ENCODE measurements at regions not wholly inside any gene's neighbourhood (a gene's known extent, or its start where the extent isn't known, plus 50 kb on each side); places are given as distances from the start of the nearest gene placed in this dataset.
A peak's percentile ranks its signal among the peaks of the same experiment; 100 is the strongest.

DNA sequence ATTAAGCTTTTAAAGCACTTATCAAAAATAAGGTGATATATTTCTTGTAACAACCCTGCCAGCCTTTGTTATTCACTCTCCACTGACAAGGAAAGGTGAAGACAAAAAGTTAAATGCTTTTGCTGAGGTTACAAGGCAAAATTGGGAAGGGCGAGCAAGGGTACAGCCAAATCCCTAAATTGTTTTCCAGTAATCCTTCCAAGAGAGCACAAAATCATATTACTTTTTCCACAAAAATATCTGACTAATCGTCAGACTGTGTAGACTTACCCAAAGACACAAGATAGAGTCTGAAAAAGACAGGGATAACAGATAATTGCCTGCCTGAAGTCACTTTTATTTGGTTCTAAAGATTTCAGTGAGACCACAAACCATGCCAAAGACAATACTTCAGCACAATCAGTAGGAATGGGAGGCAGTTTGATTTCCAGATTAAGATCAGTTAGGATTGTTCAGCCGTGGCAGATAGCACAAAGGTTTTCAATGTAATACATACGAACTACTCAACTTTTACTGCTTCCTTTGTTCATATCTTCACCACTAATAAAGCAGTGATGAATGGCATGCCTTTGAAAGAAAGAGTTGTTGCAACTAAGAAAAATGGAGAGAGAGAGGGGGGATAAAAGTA is 383.8 kb upstream of the TUSC1 start:
- DNase-seq (ENCODE audit: low read depth, low spot score), result no peak

DNA sequence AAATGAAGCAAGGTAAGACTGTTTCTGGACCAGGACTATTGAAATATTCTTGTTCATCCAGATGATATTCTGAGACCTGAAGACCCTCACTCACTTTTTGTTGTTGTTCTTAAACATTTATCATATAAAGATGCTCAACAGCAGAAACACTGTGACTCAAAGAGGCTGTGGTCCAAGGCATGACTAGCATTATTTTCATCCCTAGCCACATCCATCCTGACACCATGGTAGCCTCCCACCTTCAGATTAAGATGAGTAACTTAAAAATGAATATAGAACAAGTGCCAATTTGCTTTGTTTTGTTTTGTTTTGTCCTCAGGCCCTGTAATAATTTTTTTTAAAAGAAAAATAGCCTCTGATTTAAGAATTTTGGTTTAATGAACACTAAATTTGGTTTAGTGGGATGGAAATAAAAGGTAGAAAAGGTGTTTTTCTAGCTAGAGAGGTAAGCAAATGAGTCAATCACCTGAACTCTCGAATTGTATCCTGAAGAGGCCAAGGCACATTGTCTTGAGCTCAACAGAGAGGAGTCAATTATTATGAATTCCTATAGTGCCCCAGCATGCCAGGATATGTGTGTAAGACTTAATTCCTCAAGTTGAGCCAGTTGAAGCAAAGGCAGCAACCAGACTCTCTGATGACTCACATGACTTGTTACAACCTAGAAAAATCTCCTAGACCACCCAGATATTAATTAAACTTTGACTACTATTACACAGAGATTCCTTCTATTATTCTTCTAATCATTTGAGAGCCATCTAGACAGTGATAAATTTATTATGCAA is 380.1 kb upstream of the TUSC1 start:
- no peak for DNase-seq (ENCODE audit: low read depth, low spot score)

DNA sequence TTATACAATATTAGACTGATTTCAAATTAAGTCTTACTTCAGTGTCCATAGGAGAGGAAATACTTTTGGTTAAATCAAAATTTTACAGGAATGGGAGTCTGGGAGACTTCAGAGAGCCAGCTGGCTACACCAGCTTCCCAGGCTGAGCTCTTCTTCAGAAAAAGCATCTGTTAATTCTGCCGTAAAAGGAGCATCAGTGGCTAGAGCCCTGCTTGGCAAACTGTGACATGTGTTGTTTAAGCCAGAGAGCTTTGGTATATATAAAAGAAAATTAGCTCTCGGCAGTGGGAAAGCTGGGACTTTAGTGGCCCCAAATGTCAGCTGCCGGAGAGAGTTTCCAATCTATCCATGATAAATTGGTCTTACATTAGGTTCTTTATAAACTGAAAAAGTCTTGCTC is 378.8 kb upstream of the TUSC1 start:
- DNase-seq (ENCODE audit: low read depth, low spot score), result no peak

DNA sequence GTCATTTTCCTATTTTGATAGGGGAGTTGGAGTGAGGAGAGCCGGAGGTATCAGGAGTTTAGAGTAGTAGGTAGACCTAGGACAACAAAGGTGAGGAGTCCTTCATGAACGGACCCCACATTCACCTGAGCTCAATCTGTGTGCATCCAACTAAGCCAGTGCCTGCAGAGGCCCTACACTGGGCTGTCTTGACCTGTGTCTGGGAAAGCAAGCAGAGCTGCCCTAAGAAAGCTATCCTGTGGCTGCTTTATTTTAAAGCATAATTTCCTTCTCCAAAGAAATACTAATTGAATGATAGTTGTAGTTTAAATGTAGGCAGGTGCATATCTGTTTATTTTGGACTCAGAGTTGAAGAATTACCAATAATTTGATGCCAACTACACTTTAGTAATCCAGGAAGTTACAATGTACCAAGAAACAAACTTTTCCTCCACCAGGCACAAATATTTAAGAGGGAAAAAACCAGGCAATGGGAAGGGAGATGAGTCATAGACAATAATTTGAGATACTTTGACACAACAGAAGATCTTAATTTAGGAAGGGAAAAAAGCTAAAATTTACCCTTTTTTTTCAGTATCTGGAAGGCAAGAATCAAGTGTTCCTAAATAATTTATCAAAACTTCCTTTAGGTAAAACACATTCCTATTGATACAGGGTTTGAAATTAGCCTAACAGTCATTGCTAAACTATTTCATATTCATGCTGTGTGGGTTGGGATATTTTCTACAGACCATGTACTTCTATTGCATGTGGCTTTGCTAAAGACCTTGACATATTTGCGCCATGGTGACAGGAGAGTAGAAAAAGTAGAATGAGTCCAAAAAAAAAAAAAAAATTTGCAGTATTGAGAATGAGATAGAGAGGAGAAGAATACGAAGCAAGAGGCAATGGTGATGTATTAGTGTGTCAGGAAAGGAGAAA is 376.6 kb upstream of the TUSC1 start:
- no peak for DNase-seq (ENCODE audit: low read depth, low spot score)

DNA sequence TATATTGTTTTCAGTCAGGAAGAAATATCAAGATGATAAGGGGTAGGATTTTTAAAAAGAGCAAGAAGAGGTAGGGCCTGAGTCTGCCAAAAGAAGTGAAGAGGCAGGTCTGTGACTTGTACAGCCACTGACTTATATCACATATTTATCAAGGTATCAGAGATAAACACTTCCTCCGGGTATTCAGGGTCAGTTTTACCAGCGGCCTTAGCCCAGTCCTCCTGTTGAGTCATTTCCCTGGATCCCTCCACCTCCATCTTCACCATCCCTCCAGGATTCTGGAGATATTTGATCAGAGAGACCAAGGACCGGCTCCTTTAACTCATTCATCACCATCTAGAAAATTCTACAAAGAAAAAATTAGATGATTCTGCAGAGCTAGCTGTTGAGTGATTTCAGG is 375.7 kb upstream of the TUSC1 start:
- no peak for DNase-seq (ENCODE audit: low read depth, low spot score)

DNA sequence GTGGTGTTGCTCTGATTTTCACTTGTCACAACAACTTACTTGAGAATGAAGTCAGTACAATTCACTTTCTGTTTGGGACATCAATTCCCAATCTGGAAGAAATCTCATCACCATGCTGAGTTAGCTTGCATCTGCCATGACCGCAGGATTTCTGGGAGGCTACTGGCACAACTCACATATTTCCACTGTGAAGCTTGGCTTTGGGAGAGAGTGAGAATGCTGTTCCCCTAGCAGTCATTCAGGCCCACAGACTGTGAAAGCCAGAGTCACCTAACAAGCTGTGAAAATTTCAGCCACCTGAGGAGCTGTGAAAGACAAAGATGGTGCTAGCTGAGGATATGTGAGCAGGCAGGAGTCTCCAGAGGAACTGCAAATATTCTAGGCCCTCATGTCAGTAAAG is 365.2 kb upstream of the TUSC1 start:
- no peak for DNase-seq (ENCODE audit: low read depth, low spot score)

DNA sequence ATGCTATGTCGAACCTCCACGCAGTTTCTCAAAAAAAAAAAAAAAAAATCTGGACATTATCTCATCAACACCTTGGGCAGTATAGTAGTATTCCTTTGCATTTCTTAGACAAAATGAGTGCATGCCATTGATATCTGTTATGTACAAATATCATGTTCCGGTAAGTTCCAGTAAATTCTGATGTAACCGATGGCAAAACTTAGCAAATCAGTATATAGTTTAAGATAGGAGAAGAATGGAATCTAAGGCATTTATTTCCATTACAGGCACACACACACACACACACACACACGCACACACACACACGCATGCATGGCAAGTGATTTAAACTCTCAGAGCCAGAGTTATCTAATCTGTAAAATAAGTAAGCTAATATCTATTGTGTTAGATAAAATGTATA is 356.5 kb upstream of the TUSC1 start:
- DNase-seq (ENCODE audit: low read depth, low spot score), result no peak

DNA sequence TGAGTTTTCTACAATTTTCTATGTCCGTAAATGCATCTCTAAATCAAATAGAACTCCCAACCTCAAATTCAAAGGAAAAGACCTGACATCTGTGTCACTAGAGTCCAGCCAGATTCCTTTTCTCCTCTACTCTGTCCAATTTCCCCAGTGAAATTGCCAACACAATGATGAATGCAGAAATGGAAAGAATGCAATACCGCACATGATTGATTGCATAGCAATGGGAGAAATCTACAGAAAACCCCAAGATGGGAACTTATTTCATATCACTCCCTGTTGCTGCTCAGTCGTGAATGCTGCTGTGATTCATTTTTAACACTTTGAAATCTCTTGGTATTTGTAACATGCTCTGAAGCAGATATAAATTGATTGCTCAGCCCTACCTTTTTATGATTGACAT is 355.1 kb upstream of the TUSC1 start:
- no peak for DNase-seq (ENCODE audit: low read depth, low spot score)

DNA sequence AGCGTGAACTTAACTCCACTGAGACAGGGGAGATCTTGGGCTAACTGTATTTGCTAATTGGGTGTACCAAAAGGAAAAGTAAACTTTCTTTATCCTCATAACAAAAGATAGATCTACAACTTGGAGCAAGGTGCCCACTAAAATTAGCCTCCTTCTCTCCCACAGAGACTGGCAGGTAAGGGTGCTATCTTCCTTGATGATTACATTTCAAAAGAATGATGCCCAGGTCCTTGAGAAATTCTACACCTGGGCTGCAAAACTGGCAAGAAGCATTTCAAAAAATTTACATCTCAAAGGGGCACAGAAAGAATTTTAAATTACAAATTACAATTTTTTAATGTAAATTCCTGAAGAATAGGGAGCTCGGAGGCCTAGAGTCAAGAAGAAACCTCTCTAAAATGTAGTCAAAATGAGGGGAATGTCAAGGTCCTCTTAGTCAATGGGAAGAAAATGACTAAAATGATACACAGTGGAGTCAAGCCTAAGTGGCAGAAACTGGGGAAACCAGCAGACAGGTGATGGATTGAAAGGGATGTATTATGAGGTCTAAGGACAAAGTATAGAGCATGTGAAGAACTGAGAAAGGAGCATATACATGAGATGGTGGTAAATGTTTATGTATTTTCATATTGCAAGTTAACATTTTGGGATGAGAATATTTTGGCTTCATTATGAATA is 348.3 kb upstream of the TUSC1 start:
- no peak for DNase-seq (ENCODE audit: low read depth, low spot score)

DNA sequence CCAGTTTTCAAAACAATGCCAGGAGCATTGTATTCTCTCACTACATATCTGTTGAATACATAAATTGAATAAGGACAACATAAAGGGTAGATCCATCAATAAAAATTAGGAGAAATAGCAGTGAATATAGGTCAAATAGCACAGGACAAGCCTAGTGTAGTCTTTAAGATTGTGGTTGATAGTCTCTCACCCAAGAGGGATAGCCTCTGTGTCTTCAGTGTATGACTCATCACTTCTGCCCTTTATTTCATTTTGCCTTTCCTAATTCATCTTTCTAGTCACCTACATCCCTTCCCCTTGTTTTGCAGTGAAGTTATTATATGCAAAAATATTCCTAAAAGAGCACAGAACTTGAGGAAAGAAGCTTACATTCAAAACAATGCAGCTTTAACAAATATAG is 335.0 kb upstream of the TUSC1 start:
- DNase-seq (ENCODE audit: low read depth, low spot score), result no peak

DNA sequence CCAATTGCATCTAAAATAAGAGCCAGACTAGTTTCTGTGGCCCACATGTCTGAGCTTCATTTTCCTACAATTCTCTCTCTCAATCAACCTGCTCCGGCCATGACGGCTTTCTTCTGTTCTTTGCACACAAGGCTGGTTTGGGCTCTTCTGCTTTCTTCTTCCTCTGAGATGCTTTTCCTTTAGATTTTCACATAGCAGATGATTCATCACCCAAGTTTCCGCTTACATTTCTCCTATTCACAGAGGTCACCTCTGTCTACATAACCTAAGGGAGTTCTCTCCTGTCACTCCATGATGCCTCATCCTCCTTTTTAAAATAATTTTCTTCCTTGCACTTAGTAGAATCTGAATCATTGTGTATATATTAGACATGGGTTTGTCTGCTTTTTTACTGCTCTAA is 334.6 kb upstream of the TUSC1 start:
- DNase-seq (ENCODE audit: low read depth, low spot score), result no peak

DNA sequence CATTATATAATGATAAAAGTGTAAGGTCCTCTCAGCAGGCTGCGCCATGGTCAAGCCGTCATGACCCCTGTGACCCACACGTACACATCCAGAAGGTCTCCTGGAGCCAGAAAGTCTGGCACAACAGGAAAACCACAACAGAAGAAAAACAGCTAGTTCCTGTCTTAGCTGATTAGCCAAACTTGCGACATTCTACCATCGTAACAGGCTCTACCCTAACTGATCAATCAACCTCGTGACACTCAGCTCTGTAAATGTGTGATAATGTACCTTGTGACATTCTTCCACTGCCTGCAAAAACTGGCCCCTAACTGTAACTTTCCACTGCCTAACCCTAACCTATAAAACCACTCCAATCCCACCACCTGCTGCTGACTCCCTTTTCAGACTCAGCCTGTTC is 316.4 kb upstream of the TUSC1 start:
- DNase-seq (ENCODE audit: low read depth, low spot score), result no peak

DNA sequence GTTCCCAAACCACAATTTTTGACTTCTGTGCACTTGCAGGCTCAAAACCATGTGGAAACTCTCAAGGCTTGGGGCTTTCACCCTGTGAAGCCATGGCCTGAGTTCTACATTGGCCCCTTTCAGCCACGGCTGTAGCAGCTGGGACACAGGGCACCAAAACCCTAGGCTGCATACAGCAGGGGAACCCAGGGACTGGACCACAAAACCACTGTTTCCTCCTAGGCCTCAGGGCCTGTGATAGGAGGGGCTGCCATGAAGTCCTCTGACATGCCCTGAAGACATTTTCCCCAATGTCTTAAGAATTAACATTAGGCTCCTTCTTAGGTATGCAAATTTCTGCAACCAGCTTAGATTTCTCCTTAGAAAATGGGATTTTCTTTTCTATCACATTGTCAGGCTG is 312.1 kb upstream of the TUSC1 start:
- no peak for DNase-seq (ENCODE audit: low read depth, low spot score)

DNA sequence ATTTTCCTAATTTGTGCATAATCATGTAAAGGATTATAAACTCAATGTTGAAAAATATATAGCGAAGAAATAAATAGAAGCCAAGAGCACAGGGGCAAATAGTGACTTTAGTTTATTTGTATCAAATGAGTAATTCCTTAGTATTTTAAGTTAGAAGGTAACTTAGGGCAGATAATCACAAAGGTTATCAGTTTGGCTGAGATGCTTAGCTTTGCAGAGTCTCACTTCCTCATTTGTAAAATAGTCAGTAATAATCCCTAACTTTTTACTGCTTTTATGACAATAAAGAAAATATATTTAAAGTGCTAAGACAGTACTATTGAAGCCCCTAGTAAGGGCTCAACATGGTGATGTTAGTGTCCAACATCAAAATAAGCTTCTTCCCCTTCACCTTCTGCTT is 297.4 kb upstream of the TUSC1 start:
- DNase-seq (ENCODE audit: low read depth, low spot score), result no peak

DNA sequence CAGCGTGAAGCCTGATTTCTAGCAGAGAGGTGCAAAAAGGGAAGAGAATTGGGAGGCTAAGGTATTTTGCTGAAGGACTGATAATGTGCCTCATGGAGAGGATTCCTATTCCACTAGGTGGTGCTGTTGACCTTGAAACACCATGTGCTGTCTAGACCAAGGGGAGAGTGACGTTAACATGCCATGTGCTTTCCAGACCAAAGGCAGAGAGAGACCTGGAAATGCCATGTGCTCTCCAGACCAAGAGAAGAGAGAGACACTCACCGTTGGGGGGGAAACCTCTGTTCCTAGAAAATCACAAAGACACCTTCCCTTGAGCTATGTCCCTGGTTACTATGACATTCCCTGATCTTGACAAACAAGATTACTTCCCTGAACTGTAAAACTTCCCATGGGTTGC is 286.0 kb upstream of the TUSC1 start:
- peak; percentile 54 for DNase-seq (ENCODE audit: low read depth, low spot score)

DNA sequence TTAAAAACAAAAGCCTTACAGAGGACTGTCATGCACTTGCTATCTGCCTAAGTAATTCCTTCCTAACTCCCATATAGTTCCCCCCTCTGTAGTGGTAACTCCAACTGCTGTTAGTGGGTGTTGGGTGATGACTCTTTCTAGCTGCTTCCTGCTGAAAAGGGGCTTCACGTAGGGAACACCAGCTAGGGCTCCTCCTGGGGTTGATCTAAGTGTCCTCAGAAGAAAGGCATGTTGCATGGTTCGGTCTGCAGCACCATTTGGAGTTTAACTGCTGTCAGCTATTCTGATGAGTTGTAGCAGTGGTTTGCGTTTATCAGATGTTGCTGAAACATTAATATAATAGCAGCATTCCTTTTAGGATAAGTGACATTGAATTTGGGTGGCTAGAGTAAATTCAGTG is 281.9 kb upstream of the TUSC1 start:
- DNase-seq (ENCODE audit: low read depth, low spot score), result no peak

DNA sequence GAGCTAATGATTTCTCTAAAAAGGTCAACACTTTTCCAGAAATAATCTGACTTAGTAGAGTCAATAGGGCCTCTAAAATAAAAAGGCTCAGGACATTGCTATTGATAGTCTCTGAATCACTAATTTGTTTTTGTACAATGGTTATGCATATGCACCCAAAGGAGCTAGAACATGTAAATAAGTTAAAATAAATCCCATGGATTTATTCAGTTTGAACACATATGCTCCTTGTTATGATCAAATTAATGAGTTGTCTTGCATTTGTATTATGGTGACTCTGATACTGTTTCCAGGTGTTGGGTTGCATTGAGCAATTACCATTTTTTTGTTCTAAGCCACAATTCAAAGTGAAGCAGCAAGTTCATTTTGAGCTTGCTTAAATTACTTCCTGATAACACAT is 276.0 kb upstream of the TUSC1 start:
- DNase-seq (ENCODE audit: low read depth, low spot score), result no peak

DNA sequence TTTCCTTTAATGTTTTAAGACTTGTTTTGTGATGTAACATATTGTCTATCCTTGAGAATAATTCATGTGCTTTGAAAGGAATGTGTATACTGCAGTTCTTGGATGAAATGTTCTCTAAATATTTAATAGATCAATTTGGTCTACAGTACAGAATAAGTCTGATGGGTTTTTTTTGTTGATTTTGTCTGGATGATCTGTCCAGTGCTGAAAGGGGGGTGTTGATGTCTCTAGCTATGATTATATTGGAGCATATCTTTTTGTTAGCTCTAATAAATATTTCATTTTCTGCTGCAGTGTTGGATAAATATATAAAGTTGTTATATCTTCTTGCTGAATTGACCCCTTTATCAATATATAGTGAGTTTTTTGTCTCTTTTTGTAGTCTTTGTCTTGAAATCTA is 269.9 kb upstream of the TUSC1 start:
- DNase-seq (ENCODE audit: low read depth, low spot score), result no peak

DNA sequence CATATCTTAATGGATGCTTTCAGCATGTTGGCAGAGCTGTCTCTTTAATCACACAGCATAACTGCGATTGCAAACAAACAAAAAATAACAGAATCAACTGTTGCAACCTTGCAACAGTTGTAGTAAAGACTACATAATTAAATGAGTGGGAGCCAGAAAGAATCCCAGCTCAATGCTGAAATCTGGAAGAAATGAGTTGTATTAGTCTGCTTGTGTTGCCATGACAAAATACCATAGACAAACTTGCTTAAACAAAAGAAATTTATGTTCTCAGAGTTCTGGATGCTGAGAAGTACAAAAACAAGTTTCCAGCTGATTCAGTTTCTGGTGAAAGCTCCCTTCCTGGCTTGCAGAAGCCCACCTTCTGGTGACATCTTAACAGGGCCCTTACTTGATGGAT is 260.9 kb upstream of the TUSC1 start:
- no peak for DNase-seq (ENCODE audit: low read depth, low spot score)

DNA sequence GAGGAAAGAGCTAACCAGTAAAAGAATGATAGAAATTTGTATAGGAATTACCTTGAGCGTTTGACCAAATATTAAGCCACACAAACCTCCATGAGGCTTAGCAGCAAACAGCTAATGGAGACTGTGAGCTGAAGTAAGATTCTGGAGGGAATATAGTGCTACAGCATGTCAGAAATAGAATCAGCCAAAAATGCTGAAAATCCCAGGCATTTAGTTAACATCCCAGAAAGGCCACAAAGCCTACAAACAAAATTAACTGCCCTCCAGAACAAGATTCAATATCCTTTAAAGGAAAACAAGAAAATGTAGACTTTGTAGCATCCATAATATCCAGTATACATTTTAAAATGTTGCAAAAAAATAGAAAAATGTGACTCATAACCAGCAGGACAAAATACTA is 257.8 kb upstream of the TUSC1 start:
- no peak for DNase-seq (ENCODE audit: low read depth, low spot score)

DNA sequence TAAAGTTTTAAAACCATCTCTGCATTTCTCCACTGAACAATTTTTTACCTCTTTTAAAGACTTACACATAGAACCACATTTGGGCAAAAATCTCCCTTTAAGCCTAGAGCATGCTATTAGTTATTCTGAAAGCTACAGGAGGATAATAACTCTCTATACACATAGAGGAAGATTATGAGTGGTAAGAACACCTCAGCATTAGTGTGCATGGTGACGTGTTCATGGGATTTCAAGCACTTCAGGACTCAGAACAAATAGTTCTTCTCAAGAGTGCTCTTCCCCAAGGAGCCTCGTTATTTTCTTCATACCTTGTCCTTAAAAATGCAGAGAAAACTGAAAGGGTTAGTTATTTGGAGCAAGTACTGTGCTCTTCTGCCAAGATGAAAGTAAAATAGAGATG is 256.9 kb upstream of the TUSC1 start:
- DNase-seq (ENCODE audit: low read depth, low spot score), result no peak

DNA sequence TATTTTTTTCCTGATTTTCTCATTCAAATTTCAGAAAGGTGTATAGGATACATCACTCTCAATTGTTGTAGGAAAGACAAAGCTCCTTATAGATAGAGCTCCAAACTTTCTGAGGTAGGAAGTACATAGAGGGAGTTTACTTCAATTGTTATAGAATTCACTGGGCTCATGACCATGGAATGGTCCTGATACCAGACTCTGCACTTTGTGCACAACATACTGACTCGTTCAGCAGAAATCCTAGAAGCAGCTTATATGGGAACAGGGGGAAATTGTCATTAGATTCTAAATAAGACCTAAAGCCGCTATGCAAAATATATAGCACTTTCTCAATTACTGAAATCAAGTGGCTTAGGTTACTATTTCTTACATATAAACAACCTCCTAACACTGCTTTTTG is 240.5 kb upstream of the TUSC1 start:
- no peak for DNase-seq (ENCODE audit: low read depth, low spot score)

All from ELF-1 (cell line).